ENCODE measurements at regions not wholly inside any gene's neighbourhood (a gene's known extent, or its start where the extent isn't known, plus 50 kb on each side); places are given as distances from the start of the nearest gene placed in this dataset.

DNA sequence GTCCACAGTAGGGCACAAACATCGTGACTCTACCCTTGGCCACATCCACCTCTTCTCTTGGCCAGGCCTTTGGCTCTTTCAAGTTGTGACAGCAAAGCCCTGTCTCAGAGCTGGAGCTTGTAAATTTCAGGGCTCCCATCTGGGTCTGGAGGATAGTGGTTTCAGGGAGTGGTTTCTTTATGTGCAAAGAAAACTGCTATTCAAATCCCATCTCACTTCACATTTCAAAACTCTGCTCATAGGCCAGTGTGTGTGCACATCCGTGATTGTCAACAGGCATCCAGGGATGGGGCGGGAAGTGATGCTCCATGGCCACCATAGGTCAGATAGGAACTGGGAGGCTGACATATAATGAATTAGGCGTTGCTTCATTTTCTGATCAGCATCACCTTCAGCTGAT is 107.8 kb upstream of the IL12B start:
- Mint-ChIP-seq H3K4me1 (peaks cover 5% of the 10 kb centered on the region), H3K36me3 (ENCODE audit: low read depth) (no peaks in the 10 kb centered on the region), H3K27ac (no peak overlapping the region), H3K4me3 (no peak overlapping the region), H3K27me3 (peaks cover 2% of the 10 kb centered on the region), H3K9me3 (no peaks in the 10 kb centered on the region)
- DNase-seq: no peak
- no peak for ATAC-seq

DNA sequence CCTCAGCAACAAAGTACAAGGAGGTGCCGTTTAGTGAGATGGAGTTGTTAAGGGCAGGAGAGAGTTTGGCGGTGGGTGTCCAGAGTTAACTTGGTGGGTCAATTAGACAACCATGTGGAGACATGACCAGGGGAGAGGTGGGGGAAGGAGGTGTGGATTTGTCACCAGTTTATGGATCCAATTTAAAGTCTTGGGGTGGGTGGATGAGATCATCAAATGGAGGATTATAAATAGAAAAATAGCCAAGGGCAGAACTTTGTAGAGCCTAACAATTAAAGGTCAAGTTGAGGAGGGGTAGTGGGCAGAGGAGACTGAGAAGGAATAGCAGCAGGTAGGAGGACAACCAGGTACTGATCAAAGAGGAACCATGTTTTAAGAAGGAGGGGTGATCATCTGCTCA is 108.7 kb upstream of the IL12B start:
- Mint-ChIP-seq H3K27ac (no peak overlapping the region), H3K27me3 (peaks cover 2% of the 10 kb centered on the region), H3K9me3 (no peaks in the 10 kb centered on the region), H3K4me1 (peaks cover 5% of the 10 kb centered on the region), H3K4me3 (no peak overlapping the region), H3K36me3 (ENCODE audit: low read depth) (no peaks in the 10 kb centered on the region)
- ATAC-seq (no peak), DNase-seq (no peak)

DNA sequence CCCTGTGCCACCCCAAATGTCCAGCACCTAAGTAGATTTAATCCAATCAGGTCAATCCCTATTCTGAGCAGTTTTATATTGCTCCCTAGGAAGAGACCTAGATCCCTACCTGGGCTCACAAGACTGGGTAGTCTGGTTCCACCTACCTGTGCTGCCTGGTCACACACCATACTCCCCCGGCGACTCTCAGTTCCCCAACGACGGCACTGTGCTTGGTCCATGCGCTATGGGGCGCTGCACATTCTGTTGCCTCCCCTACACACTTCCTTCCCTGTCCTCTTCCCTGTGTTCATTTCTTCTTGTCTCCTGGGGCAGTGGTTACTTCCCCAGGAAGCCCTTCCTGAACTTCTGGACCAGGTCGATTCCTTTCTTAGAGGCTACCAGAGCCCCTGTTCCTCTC is 109.9 kb upstream of the IL12B start:
- no peak overlapping the region for H3K4me3 Mint-ChIP-seq
- H3K27ac Mint-ChIP-seq: no peak overlapping the region
- DNase-seq (no peak), ATAC-seq (no peak)
- no peaks in the 10 kb centered on the region for H3K36me3 Mint-ChIP-seq (ENCODE audit: low read depth)
- H3K27me3 Mint-ChIP-seq: peaks cover 2% of the 10 kb centered on the region
- H3K9me3 Mint-ChIP-seq: no peaks in the 10 kb centered on the region
- H3K4me1 Mint-ChIP-seq: peaks cover 5% of the 10 kb centered on the region

DNA sequence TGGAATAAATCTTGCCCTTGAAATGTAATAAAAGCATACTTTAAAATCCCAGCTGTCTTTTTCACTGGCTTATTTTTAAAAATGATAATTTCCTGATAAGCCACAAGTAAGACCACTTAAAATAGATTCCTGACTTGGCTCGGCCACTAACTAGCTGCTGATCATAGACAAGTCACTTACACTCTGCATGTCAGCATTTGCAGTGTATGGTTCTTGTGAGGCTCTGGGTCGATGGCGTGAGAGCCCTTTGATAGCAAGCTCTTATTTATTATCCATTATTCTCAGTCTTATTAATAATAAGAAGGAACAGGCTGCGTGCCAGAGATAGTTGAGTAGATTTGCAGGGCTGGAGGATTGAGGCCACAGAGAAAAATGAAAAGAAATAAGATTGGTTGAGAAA is 110.7 kb upstream of the IL12B start:
- H3K27me3 Mint-ChIP-seq: peaks cover 5% of the 10 kb centered on the region
- H3K4me1 Mint-ChIP-seq: peaks cover 4% of the 10 kb centered on the region
- H3K27ac Mint-ChIP-seq: no peak overlapping the region
- DNase-seq (no peak), ATAC-seq (no peak)
- no peaks in the 10 kb centered on the region for H3K9me3 Mint-ChIP-seq
- H3K36me3 Mint-ChIP-seq (ENCODE audit: low read depth): no peaks in the 10 kb centered on the region
- H3K4me3 Mint-ChIP-seq: no peak overlapping the region

DNA sequence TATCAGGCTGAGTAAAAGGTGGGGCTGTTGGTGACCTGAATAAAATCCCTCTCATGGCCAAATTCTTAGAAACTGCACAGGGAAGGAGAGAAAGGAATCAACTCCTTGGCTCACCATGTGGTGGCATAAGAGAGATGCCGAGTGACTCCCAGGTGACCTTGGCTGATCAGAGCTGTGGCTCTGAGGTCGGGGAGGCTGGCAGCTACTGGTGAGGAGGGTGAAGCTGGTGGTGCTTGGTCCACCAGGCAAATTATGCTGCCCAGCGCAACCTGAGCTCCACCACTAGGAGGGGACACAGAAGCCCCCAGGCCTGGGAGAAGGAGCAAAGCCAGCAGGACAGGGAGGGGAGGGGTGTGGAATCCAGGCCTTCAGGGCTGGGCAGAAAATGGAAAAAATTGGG is 111.2 kb upstream of the IL12B start:
- DNase-seq (no peak), ATAC-seq (no peak)
- no peak overlapping the region for H3K27ac Mint-ChIP-seq
- H3K4me1 Mint-ChIP-seq: peaks cover under 1% of the 10 kb centered on the region
- H3K27me3 Mint-ChIP-seq: peaks cover 5% of the 10 kb centered on the region
- no peaks in the 10 kb centered on the region for H3K36me3 Mint-ChIP-seq (ENCODE audit: low read depth)
- no peaks in the 10 kb centered on the region for H3K9me3 Mint-ChIP-seq
- no peak overlapping the region for H3K4me3 Mint-ChIP-seq

DNA sequence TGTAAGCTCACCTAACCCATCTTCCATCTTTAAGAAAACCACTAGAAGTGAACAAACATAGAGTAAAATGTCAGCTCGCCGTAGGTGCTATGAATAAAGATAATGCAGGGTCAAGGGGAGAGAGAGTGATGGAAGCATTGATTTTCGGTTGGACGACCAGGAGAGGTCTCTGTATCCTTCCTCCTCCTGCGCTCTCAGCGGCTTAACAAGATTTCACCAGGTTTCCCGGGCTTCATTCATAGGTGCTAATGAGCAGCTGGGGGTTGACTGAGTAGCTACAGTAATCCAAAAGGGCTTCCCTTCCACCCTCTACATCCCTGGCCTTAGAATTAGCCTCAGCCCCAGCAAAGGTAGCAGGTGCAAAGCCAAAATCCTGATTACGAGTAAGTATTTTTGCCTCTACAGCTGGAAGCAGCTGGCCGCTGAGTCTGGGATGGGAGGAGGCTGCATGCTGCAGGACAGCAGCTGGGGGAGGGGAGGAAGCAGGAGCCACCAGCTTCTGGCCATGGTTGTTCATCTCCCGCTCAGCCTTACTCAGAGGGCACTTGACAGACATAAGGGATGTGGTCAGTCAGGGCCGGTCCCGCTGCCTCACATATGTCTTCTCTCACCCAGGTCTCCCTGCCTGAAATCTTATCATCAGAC is 112.0 kb upstream of the IL12B start:
- DNase-seq: no peak
- H3K27me3 Mint-ChIP-seq: peaks cover 5% of the 10 kb centered on the region
- H3K27ac Mint-ChIP-seq: no peak overlapping the region
- no peaks in the 10 kb centered on the region for H3K9me3 Mint-ChIP-seq
- H3K4me1 Mint-ChIP-seq: no peaks in the 10 kb centered on the region
- no peaks in the 10 kb centered on the region for H3K36me3 Mint-ChIP-seq (ENCODE audit: low read depth)
- ATAC-seq: no peak
- H3K4me3 Mint-ChIP-seq: no peak overlapping the region

DNA sequence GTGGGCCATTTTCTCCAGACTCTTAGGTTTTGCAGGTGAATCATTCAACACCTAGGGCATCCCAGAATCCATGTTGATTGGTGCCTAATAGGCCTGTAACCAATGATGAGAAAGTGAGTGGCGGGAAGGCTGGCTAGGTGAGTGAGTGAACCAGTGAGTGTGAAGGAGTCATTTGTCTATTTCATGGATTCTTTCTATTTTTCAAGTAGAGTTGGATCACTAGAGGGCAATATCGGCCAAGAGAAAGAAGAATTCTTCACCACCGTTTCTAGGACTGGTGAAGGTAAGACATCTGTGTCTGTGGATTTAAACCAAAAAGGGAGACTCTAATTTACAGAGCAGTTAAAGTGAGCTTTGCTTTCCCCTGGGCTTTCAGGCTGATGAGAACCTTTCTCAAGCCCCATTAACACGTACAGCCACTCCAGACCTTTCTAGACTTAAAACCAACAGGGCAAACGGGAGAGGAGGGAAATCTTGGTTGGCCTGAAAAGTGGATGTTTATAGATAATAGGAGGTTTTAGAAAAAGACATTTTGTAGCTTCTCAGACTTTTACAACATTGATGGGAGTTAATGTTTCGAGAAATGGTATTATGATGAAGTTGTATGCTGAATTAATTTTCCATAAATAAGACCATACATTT is 114.3 kb upstream of the IL12B start:
- Mint-ChIP-seq H3K4me1 (peaks cover 4% of the 10 kb centered on the region), H3K27ac (no peak overlapping the region), H3K9me3 (peaks cover 4% of the 10 kb centered on the region), H3K36me3 (ENCODE audit: low read depth) (no peaks in the 10 kb centered on the region), H3K4me3 (no peak overlapping the region), H3K27me3 (peaks cover 6% of the 10 kb centered on the region)
- ATAC-seq: peak; percentile 26
- no peak for DNase-seq

DNA sequence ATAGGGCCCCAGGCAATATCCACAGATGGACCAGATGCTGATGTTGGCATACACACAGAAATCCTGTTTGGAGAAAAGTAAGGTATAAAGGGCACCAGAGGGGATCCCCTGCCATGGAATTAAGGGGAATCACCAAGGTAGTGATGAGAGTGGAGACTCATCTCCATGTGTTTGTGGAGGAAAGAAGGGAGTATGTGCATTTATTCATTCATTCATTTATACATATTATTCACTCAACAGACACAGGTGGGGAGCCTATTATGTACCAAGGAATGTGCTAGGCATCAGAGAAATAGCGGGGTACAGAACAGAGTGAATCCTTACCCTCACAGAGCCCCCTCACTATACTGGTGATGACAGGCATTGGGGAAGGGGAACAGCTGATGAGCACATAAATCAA is 116.8 kb upstream of the IL12B start:
- no peak for ATAC-seq
- Mint-ChIP-seq H3K4me3 (no peak overlapping the region), H3K27me3 (peaks cover 7% of the 10 kb centered on the region)

DNA sequence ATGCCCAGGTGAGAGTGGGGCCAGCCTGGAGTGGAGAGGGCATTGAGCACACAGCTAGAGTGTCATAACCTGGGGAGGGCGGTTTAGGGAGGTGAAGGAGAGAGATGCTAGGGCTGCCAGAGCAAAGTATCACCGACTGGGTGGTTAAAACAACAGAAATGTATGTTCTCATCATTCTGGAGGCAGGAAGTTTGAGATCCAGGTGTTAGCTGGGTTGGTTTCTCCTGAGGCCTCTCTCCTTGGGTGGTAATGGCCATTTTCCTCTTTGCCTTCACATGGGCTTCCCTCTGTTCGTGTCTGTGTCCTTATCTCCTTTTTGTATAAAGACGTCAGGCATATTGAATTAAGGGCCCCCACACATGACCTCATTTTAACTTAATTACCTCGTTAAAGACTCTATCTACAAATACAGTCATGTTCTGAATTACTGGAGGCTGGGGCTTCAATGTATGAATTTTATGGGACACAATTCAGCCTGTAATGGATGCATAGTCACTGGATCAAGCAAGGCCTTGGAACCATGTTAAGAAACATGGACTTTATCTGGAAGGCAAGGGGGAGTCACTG is 118.6 kb upstream of the IL12B start:
- H3K27me3 Mint-ChIP-seq: peaks cover 12% of the 10 kb centered on the region
- peaks cover 4% of the 10 kb centered on the region for H3K9me3 Mint-ChIP-seq
- H3K27ac Mint-ChIP-seq: no peak overlapping the region
- no peak overlapping the region for H3K4me3 Mint-ChIP-seq
- no peak for DNase-seq
- H3K4me1 Mint-ChIP-seq: peaks cover 17% of the 10 kb centered on the region
- no peak for ATAC-seq
- H3K36me3 Mint-ChIP-seq (ENCODE audit: low read depth): no peaks in the 10 kb centered on the region

More for the DNA sequence above, 116.8 kb upstream of the IL12B start:
- DNase-seq: no peak
- H3K36me3 Mint-ChIP-seq (ENCODE audit: low read depth): no peaks in the 10 kb centered on the region
- H3K9me3 Mint-ChIP-seq: peaks cover 4% of the 10 kb centered on the region
- H3K27ac Mint-ChIP-seq: no peak overlapping the region
- H3K4me1 Mint-ChIP-seq: peaks cover 17% of the 10 kb centered on the region

DNA sequence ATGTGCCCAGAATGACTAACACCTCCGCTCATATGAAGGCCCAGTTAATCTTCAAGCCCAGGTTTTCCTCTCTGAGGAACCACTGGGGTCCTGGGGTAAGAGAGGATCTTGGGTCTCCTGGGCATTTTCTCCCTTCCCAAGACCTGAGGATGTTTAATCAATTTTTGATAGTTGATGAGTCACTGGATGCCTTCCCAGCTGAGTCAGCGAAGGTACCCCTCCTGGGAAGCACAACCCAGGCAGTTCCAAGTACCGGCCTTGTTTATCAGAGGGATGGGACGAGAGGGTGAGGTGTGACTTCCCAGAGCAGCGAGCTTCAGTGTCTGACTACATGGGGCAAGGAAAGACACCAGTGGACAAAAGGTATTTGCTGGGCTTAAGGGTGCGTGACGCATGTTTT is 119.6 kb upstream of the IL12B start:
- Mint-ChIP-seq H3K9me3 (peaks cover 4% of the 10 kb centered on the region), H3K27me3 (peaks cover 22% of the 10 kb centered on the region), H3K36me3 (ENCODE audit: low read depth) (no peaks in the 10 kb centered on the region), H3K4me3 (no peak overlapping the region), H3K27ac (no peak overlapping the region), H3K4me1 (peaks cover 17% of the 10 kb centered on the region)
- no peak for ATAC-seq
- DNase-seq: no peak

DNA sequence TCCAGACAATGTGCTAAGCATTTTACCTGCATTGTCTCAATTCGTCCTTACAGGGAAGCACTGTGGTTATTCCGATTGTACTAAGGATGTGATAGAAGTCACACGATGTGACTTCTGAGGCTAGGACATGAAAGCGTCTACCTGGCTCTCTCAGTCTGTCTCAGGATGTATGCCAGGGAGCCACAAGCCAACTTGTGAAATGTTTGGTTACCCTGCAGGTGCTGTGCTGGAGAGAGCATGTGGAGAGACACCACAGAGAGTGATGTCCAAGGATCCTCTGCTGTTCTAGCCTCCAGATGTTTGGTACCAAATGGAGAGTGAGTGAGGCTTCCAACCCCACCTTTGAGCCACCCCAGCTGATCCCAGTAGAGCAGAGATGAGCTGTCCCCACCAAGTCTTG is 120.1 kb upstream of the IL12B start:
- Mint-ChIP-seq H3K36me3 (ENCODE audit: low read depth) (no peaks in the 10 kb centered on the region), H3K27me3 (peaks cover 24% of the 10 kb centered on the region), H3K4me1 (peaks cover 17% of the 10 kb centered on the region), H3K9me3 (peaks cover 4% of the 10 kb centered on the region), H3K4me3 (no peak overlapping the region), H3K27ac (no peak overlapping the region)
- DNase-seq (no peak), ATAC-seq (no peak)

DNA sequence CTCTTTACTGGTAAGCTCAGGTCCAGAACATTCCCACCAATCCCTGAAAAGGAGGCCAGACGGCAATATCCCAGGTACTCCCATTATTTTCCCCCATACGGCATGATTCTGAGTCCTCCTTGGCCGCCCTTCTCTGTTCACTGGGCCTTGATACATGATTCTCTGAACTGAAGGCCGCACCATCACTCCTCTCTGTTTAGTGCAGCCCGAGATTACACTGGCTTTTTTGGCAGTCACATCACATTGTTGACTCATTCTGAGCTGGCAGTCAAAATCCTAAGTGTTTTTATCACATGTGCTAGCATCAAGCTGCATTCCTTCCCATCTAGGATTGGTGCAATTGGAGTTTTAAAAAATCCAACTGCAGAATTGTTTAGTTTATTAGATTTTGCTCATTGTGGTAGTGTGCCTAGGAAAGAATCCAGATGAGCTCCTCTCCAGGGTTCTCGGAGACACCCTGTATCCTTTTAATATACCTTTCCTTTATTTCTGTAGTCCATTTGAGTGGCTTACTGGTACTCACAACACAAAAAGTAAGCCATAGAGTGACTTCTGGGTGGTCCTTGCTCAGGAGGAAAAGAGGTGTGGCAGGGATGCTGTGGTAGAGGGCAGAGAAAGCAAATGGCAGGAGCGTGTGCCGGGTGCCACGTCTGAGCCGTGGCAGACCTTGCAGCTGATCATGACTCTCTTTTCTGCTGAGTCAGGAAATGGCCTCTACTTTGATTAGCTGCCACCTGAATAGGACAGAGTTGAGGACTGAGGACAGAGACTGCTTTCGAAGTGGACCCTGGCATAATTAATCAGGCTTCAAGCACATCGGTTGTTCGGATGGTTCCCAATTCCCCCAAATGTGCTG is 121.1 kb upstream of the IL12B start:
- H3K4me1 Mint-ChIP-seq: peaks cover 26% of the 10 kb centered on the region
- H3K27ac Mint-ChIP-seq: no peak overlapping the region
- ATAC-seq (no peak), DNase-seq (no peak)
- H3K27me3 Mint-ChIP-seq: peaks cover 30% of the 10 kb centered on the region
- no peak overlapping the region for H3K4me3 Mint-ChIP-seq
- H3K9me3 Mint-ChIP-seq: peaks cover 4% of the 10 kb centered on the region
- H3K36me3 Mint-ChIP-seq (ENCODE audit: low read depth): no peaks in the 10 kb centered on the region

DNA sequence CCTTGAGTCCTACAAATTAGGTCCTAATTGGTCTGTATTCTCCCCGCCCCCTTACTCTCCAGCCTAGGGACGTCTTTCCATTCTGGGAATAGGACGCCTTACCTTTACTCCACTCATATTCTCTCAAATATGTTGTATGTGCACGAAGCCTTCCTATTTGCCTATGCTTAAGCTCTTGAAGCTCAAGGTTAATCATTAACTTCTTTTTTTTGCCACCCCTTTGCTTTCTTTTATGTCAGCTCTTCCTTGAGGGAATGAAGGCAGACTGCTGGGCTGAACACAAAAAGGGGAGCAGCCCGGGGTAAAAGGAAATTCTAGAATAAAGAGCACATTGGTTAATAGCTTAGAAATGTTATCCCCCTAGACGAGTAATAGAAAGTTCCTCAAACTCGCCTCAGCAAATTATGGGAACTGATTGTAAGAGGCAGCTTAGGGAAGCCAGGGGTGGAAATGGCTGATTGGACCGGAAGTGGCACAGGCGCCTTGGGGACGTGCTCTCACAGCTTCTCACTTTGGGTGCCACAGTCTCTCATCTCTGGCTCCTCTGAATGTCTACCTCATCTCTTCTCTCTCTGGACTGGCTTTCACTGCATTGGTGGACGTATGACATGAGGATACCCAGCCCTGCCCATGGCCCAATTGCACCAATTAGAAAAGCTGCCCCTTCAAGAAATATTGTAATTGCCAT is 122.3 kb upstream of the IL12B start:
- Mint-ChIP-seq H3K4me3 (no peak overlapping the region), H3K36me3 (ENCODE audit: low read depth) (no peaks in the 10 kb centered on the region), H3K27me3 (peaks cover 30% of the 10 kb centered on the region), H3K27ac (no peak overlapping the region), H3K4me1 (peaks cover 38% of the 10 kb centered on the region), H3K9me3 (peaks cover 4% of the 10 kb centered on the region)
- DNase-seq: no peak
- ATAC-seq: no peak

DNA sequence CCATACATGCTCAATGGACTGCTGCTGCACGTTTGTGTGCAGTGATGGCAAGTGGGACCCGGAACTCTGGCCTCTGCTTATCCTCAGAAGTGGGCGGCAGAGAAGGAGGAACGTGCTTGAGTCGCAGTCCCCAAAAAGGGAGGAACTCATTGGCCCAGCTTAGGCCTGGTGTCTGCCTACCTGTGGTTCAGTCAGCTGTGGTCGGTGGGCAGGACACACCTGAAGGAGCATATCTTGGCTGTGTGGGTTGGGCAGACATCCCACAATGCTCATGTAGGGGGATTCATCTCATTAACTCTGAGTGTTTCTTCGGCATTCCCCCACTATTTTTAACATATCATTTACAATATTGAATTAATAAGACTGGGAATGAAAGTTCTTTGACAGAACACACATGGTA is 122.9 kb upstream of the IL12B start:
- H3K4me3 Mint-ChIP-seq: no peak overlapping the region
- H3K4me1 Mint-ChIP-seq: peaks cover 44% of the 10 kb centered on the region
- H3K27ac Mint-ChIP-seq: no peak overlapping the region
- no peaks in the 10 kb centered on the region for H3K36me3 Mint-ChIP-seq (ENCODE audit: low read depth)
- H3K9me3 Mint-ChIP-seq: peaks cover 4% of the 10 kb centered on the region
- no peak for DNase-seq
- no peak for ATAC-seq
- H3K27me3 Mint-ChIP-seq: peaks cover 30% of the 10 kb centered on the region

Measured in activated naive CD8-positive, alpha-beta T cell treated with anti-CD3 and anti-CD28 coated beads, Interleukin-2, amount 50 U/mL, for 24 hours (primary cell).